B cell (primary cell): ENCODE measurements at regions not wholly inside any gene's neighbourhood (a gene's known extent, or its start where the extent isn't known, plus 50 kb on each side); places are given as distances from the start of the nearest gene placed in this dataset.

Experiments
- CTCF ChIP-seq: fragments of 200-600 bp; IDR thresholded peaks from one replicate; pipeline ENCODE4 v1.8.0; 2022; ENCODE audit warnings: antibody characterized with exemption, mild to moderate bottlenecking
- EZH2 ChIP-seq: IDR thresholded peaks from 2 replicates; pipeline ENCODE4 v1.6.1; 2012; ENCODE audit warnings: borderline replicate concordance, low read depth, mild to moderate bottlenecking, moderate library complexity, low read length; ENCODE audit not compliant: insufficient read depth, poor library complexity, severe bottlenecking

- no peak for TF ChIP-seq EZH2
- TF ChIP-seq CTCF: no peak
Measured at GRCh38 chr13:37476874-37477273, 121.7 kb downstream of the POSTN start.
